Right renal pelvis (tissue), 4 donors: ENCODE measurements at regions not wholly inside any gene's neighbourhood (a gene's known extent, or its start where the extent isn't known, plus 50 kb on each side); places are given as distances from the start of the nearest gene placed in this dataset.

ENCODE experiments used
- DNase-seq, 4 donors: peaks; one replicate each; pipeline ENCODE4 v3.0.0-alpha.2; 2013; ENCODE audit warnings: low read depth in 4 of 4, low spot score in 3 of 4, missing footprints in 1 of 4

GRCh38 chr15:47607695-47608094 is 109.6 kb upstream of the SEMA6D start:
- DNase-seq, result no peak

GRCh38 chr15:47609693-47610092 is 107.6 kb upstream of the SEMA6D start:
- DNase-seq, result no peak

GRCh38 chr15:47610736-47611135 is 106.6 kb upstream of the SEMA6D start:
- DNase-seq, result no peak

- DNase-seq, result no peak
Observed at GRCh38 chr15:47614360-47615011, 102.8 kb upstream of the SEMA6D start.

- no peak for DNase-seq
Observed at GRCh38 chr15:47616876-47617275, 100.4 kb upstream of the SEMA6D start.

- no peak for DNase-seq
Observed at GRCh38 chr15:47618241-47618640, 99.1 kb upstream of the SEMA6D start.

- DNase-seq, result no peak
Observed at GRCh38 chr15:47620960-47621681, 96.2 kb upstream of the SEMA6D start.

GRCh38 chr15:47622055-47622454 is 95.2 kb upstream of the SEMA6D start:
- no peak for DNase-seq

GRCh38 chr15:47624503-47624902 is 92.8 kb upstream of the SEMA6D start:
- DNase-seq, result no peak

GRCh38 chr15:47639042-47639441 is 78.3 kb upstream of the SEMA6D start:
- DNase-seq, result no peak

GRCh38 chr15:47640079-47640478 is 77.2 kb upstream of the SEMA6D start:
- DNase-seq, result no peak

GRCh38 chr15:47640901-47641300 is 76.4 kb upstream of the SEMA6D start:
- no peak for DNase-seq

- DNase-seq, result no peak
Observed at GRCh38 chr15:47644722-47645121, 72.6 kb upstream of the SEMA6D start.

GRCh38 chr15:47650564-47650963 is 66.7 kb upstream of the SEMA6D start:
- no peak for DNase-seq

- DNase-seq, result no peak
Observed at GRCh38 chr15:47652328-47652727, 65.0 kb upstream of the SEMA6D start.

- no peak for DNase-seq
Observed at GRCh38 chr15:47652844-47653243, 64.5 kb upstream of the SEMA6D start.

- DNase-seq, result no peak
Observed at GRCh38 chr15:47661661-47662180, 55.6 kb upstream of the SEMA6D start.

GRCh38 chr15:47663101-47663500 is 54.2 kb upstream of the SEMA6D start:
- DNase-seq, result no peak
